ENCODE measurements at regions not wholly inside any gene's neighbourhood (a gene's known extent, or its start where the extent isn't known, plus 50 kb on each side); places are given as distances from the start of the nearest gene placed in this dataset.

GRCh38 chr22:34878171-34878570 lies 187.8 kb upstream of the ISX start:
- no peaks in the 10 kb centered on the region for H3K9me3 ChIP-seq (ENCODE audit: control insufficient read depth in 2 of 2, insufficient read depth in 1 of 2, low read length in 1 of 2)
- no peaks in the 10 kb centered on the region for H3K27me3 ChIP-seq (ENCODE audit: control insufficient read depth in 2 of 2, insufficient read depth in 1 of 2, low read length in 1 of 2)
- H3K4me3 ChIP-seq (ENCODE audit: low read length in 2 of 2), result no peak overlapping the region
- no peak overlapping the region for H3K27ac ChIP-seq (ENCODE audit: low read depth in 1 of 2, low read length in 1 of 2)
- H3K4me1 ChIP-seq (ENCODE audit: control insufficient read depth in 2 of 2, insufficient read depth in 2 of 2, low read length in 2 of 2), result no peaks in the 10 kb centered on the region
- DNase-seq (ENCODE audit: low read depth in 6 of 9, low spot score in 9 of 9), result no peak
- no peaks in the 10 kb centered on the region for H3K36me3 ChIP-seq (ENCODE audit: control insufficient read depth in 2 of 2, insufficient read depth in 2 of 2, low read length in 1 of 2)

GRCh38 chr22:34879001-34879400 lies 187.0 kb upstream of the ISX start:
- H3K4me3 ChIP-seq (ENCODE audit: low read length in 2 of 2), result no peak overlapping the region
- H3K36me3 ChIP-seq (ENCODE audit: control insufficient read depth in 2 of 2, insufficient read depth in 2 of 2, low read length in 1 of 2), result no peaks in the 10 kb centered on the region
- H3K27ac ChIP-seq (ENCODE audit: low read depth in 1 of 2, low read length in 1 of 2), result no peak overlapping the region
- DNase-seq (ENCODE audit: low read depth in 6 of 9, low spot score in 9 of 9), result no peak
- no peaks in the 10 kb centered on the region for H3K27me3 ChIP-seq (ENCODE audit: control insufficient read depth in 2 of 2, insufficient read depth in 1 of 2, low read length in 1 of 2)
- no peaks in the 10 kb centered on the region for H3K9me3 ChIP-seq (ENCODE audit: control insufficient read depth in 2 of 2, insufficient read depth in 1 of 2, low read length in 1 of 2)
- no peaks in the 10 kb centered on the region for H3K4me1 ChIP-seq (ENCODE audit: control insufficient read depth in 2 of 2, insufficient read depth in 2 of 2, low read length in 2 of 2)
- WGBS, result 75% methylated on average over 3 of the region's 3 CpGs

GRCh38 chr22:34880662-34881061 lies 185.3 kb upstream of the ISX start:
- Histone ChIP-seq H3K27ac (ENCODE audit: low read depth in 1 of 2, low read length in 1 of 2) (no peak overlapping the region), H3K27me3 (ENCODE audit: control insufficient read depth in 2 of 2, insufficient read depth in 1 of 2, low read length in 1 of 2) (no peaks in the 10 kb centered on the region), H3K36me3 (ENCODE audit: control insufficient read depth in 2 of 2, insufficient read depth in 2 of 2, low read length in 1 of 2) (no peaks in the 10 kb centered on the region), H3K4me3 (ENCODE audit: low read length in 2 of 2) (no peak overlapping the region), H3K4me1 (ENCODE audit: control insufficient read depth in 2 of 2, insufficient read depth in 2 of 2, low read length in 2 of 2) (no peaks in the 10 kb centered on the region), H3K9me3 (ENCODE audit: control insufficient read depth in 2 of 2, insufficient read depth in 1 of 2, low read length in 1 of 2) (no peaks in the 10 kb centered on the region)
- no peak for DNase-seq (ENCODE audit: low read depth in 6 of 9, low spot score in 9 of 9)
- WGBS, result 96% methylated on average over 1 of the region's 1 CpG

- no peaks in the 10 kb centered on the region for H3K4me1 ChIP-seq (ENCODE audit: control insufficient read depth in 2 of 2, insufficient read depth in 2 of 2, low read length in 2 of 2)
- 91% methylated on average over 2 of the region's 2 CpGs for WGBS
- no peaks in the 10 kb centered on the region for H3K36me3 ChIP-seq (ENCODE audit: control insufficient read depth in 2 of 2, insufficient read depth in 2 of 2, low read length in 1 of 2)
Measured at GRCh38 chr22:34881453-34881852, 184.5 kb upstream of the ISX start.

GRCh38 chr22:34885852-34886251 lies 180.1 kb upstream of the ISX start:
- H3K27ac ChIP-seq (ENCODE audit: low read depth in 1 of 2, low read length in 1 of 2), result no peak overlapping the region
- no peaks in the 10 kb centered on the region for H3K9me3 ChIP-seq (ENCODE audit: control insufficient read depth in 2 of 2, insufficient read depth in 1 of 2, low read length in 1 of 2)
- H3K36me3 ChIP-seq (ENCODE audit: control insufficient read depth in 2 of 2, insufficient read depth in 2 of 2, low read length in 1 of 2), result no peaks in the 10 kb centered on the region
- H3K4me1 ChIP-seq (ENCODE audit: control insufficient read depth in 2 of 2, insufficient read depth in 2 of 2, low read length in 2 of 2), result no peaks in the 10 kb centered on the region
- DNase-seq (ENCODE audit: low read depth in 6 of 9, low spot score in 9 of 9), result no peak
- no peak overlapping the region for H3K4me3 ChIP-seq (ENCODE audit: low read length in 2 of 2)
- H3K27me3 ChIP-seq (ENCODE audit: control insufficient read depth in 2 of 2, insufficient read depth in 1 of 2, low read length in 1 of 2), result no peaks in the 10 kb centered on the region
- 98% methylated on average over 3 of the region's 3 CpGs for WGBS

More at GRCh38 chr22:34881453-34881852, 184.5 kb upstream of the ISX start:
- no peak overlapping the region for H3K4me3 ChIP-seq (ENCODE audit: low read length in 2 of 2)
- no peaks in the 10 kb centered on the region for H3K9me3 ChIP-seq (ENCODE audit: control insufficient read depth in 2 of 2, insufficient read depth in 1 of 2, low read length in 1 of 2)
- H3K27ac ChIP-seq (ENCODE audit: low read depth in 1 of 2, low read length in 1 of 2), result no peak overlapping the region
- no peaks in the 10 kb centered on the region for H3K27me3 ChIP-seq (ENCODE audit: control insufficient read depth in 2 of 2, insufficient read depth in 1 of 2, low read length in 1 of 2)
- DNase-seq (ENCODE audit: low read depth in 6 of 9, low spot score in 9 of 9), result no peak

GRCh38 chr22:34886391-34886790 lies 179.6 kb upstream of the ISX start:
- Histone ChIP-seq H3K4me3 (ENCODE audit: low read length in 2 of 2) (no peak overlapping the region), H3K4me1 (ENCODE audit: control insufficient read depth in 2 of 2, insufficient read depth in 2 of 2, low read length in 2 of 2) (no peaks in the 10 kb centered on the region), H3K27ac (ENCODE audit: low read depth in 1 of 2, low read length in 1 of 2) (no peak overlapping the region), H3K36me3 (ENCODE audit: control insufficient read depth in 2 of 2, insufficient read depth in 2 of 2, low read length in 1 of 2) (no peaks in the 10 kb centered on the region), H3K9me3 (ENCODE audit: control insufficient read depth in 2 of 2, insufficient read depth in 1 of 2, low read length in 1 of 2) (no peaks in the 10 kb centered on the region), H3K27me3 (ENCODE audit: control insufficient read depth in 2 of 2, insufficient read depth in 1 of 2, low read length in 1 of 2) (no peaks in the 10 kb centered on the region)
- WGBS, result 95% methylated on average over 2 of the region's 2 CpGs
- DNase-seq (ENCODE audit: low read depth in 6 of 9, low spot score in 9 of 9), result no peak

GRCh38 chr22:34886812-34887211 lies 179.1 kb upstream of the ISX start:
- DNase-seq (ENCODE audit: low read depth in 6 of 9, low spot score in 9 of 9), result no peak
- Histone ChIP-seq H3K9me3 (ENCODE audit: control insufficient read depth in 2 of 2, insufficient read depth in 1 of 2, low read length in 1 of 2) (no peaks in the 10 kb centered on the region), H3K27ac (ENCODE audit: low read depth in 1 of 2, low read length in 1 of 2) (no peak overlapping the region), H3K4me3 (ENCODE audit: low read length in 2 of 2) (no peak overlapping the region), H3K36me3 (ENCODE audit: control insufficient read depth in 2 of 2, insufficient read depth in 2 of 2, low read length in 1 of 2) (no peaks in the 10 kb centered on the region), H3K4me1 (ENCODE audit: control insufficient read depth in 2 of 2, insufficient read depth in 2 of 2, low read length in 2 of 2) (no peaks in the 10 kb centered on the region), H3K27me3 (ENCODE audit: control insufficient read depth in 2 of 2, insufficient read depth in 1 of 2, low read length in 1 of 2) (no peaks in the 10 kb centered on the region)
- 98% methylated on average over 1 of the region's 1 CpG for WGBS

GRCh38 chr22:34897126-34897525 lies 168.8 kb upstream of the ISX start:
- DNase-seq (ENCODE audit: low read depth in 6 of 9, low spot score in 9 of 9), result no peak
- no peaks in the 10 kb centered on the region for H3K4me1 ChIP-seq (ENCODE audit: control insufficient read depth in 2 of 2, insufficient read depth in 2 of 2, low read length in 2 of 2)
- H3K36me3 ChIP-seq (ENCODE audit: control insufficient read depth in 2 of 2, insufficient read depth in 2 of 2, low read length in 1 of 2), result no peaks in the 10 kb centered on the region
- no peak overlapping the region for H3K27ac ChIP-seq (ENCODE audit: low read depth in 1 of 2, low read length in 1 of 2)
- H3K4me3 ChIP-seq (ENCODE audit: low read length in 2 of 2), result no peak overlapping the region
- no peaks in the 10 kb centered on the region for H3K9me3 ChIP-seq (ENCODE audit: control insufficient read depth in 2 of 2, insufficient read depth in 1 of 2, low read length in 1 of 2)
- H3K27me3 ChIP-seq (ENCODE audit: control insufficient read depth in 2 of 2, insufficient read depth in 1 of 2, low read length in 1 of 2), result no peaks in the 10 kb centered on the region
- WGBS, result 53% methylated on average over 1 of the region's 1 CpG

- Histone ChIP-seq H3K9me3 (ENCODE audit: control insufficient read depth in 2 of 2, insufficient read depth in 1 of 2, low read length in 1 of 2) (no peaks in the 10 kb centered on the region), H3K36me3 (ENCODE audit: control insufficient read depth in 2 of 2, insufficient read depth in 2 of 2, low read length in 1 of 2) (no peaks in the 10 kb centered on the region), H3K4me3 (ENCODE audit: low read length in 2 of 2) (no peak overlapping the region), H3K27ac (ENCODE audit: low read depth in 1 of 2, low read length in 1 of 2) (no peak overlapping the region), H3K4me1 (ENCODE audit: control insufficient read depth in 2 of 2, insufficient read depth in 2 of 2, low read length in 2 of 2) (no peaks in the 10 kb centered on the region), H3K27me3 (ENCODE audit: control insufficient read depth in 2 of 2, insufficient read depth in 1 of 2, low read length in 1 of 2) (no peaks in the 10 kb centered on the region)
- no peak for DNase-seq (ENCODE audit: low read depth in 6 of 9, low spot score in 9 of 9)
Measured at GRCh38 chr22:34902335-34902734, 163.6 kb upstream of the ISX start.

GRCh38 chr22:34903416-34903815 lies 162.5 kb upstream of the ISX start:
- 89% methylated on average over 4 of the region's 4 CpGs for WGBS
- H3K36me3 ChIP-seq (ENCODE audit: control insufficient read depth in 2 of 2, insufficient read depth in 2 of 2, low read length in 1 of 2), result no peaks in the 10 kb centered on the region
- H3K4me1 ChIP-seq (ENCODE audit: control insufficient read depth in 2 of 2, insufficient read depth in 2 of 2, low read length in 2 of 2), result no peaks in the 10 kb centered on the region
- H3K9me3 ChIP-seq (ENCODE audit: control insufficient read depth in 2 of 2, insufficient read depth in 1 of 2, low read length in 1 of 2), result no peaks in the 10 kb centered on the region
- H3K27ac ChIP-seq (ENCODE audit: low read depth in 1 of 2, low read length in 1 of 2), result no peak overlapping the region
- no peak for DNase-seq (ENCODE audit: low read depth in 6 of 9, low spot score in 9 of 9)
- no peaks in the 10 kb centered on the region for H3K27me3 ChIP-seq (ENCODE audit: control insufficient read depth in 2 of 2, insufficient read depth in 1 of 2, low read length in 1 of 2)
- H3K4me3 ChIP-seq (ENCODE audit: low read length in 2 of 2), result no peak overlapping the region

Data from thymus (tissue), 11 donors.